HS-27A (cell line): ENCODE measurements at regions not wholly inside any gene's neighbourhood (a gene's known extent, or its start where the extent isn't known, plus 50 kb on each side); places are given as distances from the start of the nearest gene placed in this dataset.
"Not testable (repeated sequence)": the region's sequence is repeated elsewhere in the genome, so short reads cannot be mapped to it uniquely, and the experiment has no call there.

ENCODE experiments used
- DNase-seq: peaks from one replicate; pipeline ENCODE4 v3.0.0-alpha.2; 2012; ENCODE audit warnings: low read depth, missing footprints

DNA sequence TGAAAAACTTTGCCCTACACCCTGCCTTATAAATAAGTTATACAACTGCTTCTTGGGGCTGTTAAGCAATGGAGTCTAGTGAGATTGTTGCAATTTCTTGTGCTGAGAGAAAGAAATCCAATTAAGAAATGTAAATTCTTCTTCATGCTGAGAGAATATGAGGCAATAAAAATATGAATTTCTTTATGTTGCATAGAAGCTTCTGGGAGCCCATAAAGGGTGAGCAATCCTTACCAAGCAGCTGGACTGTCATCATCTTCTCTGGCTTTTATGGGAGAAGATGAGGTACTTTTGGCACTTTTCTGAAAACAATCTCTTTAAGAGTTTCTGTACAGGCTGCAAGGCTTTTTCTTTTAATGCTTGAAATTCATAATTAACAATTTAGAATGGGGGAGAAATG is 204.3 kb downstream of the DMRTA1 start:
- DNase-seq: no peak

DNA sequence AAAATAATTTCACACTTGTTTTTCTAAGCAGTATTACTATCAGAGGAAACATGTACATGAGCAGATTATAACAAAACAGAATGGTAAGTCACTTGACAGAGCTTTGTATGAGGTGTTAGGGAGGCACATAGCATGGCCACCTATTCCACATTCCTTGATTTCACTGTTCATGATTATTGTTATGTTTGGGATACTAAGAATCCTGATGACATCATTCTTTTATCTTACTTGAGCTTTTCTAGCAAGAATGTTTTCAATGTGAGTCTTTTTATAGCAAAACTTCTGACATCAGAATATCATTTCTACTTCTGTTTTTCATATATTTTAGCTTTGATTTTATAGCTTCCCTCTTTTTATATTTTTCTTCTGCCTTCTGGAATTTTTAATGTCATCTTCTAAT is 208.2 kb downstream of the DMRTA1 start:
- no peak for DNase-seq

DNA sequence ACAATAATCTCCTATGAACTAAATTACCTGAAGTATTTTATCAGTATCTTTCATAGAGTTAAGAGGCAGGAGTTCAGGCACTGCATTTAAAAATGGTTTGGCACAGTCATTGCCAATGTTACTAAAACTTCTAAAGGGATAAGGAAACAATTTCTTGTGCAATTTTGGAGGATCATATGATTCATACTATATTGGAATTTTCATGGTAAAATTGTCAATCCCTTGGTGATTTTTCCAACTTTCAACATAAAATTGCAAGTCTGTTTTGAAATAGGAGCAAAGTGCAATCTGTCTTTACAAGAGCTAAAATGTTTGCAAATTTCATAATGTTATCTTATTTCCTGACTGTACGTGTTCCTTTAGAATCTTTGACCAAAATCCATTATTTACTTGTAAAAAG is 211.1 kb downstream of the DMRTA1 start:
- DNase-seq: no peak

DNA sequence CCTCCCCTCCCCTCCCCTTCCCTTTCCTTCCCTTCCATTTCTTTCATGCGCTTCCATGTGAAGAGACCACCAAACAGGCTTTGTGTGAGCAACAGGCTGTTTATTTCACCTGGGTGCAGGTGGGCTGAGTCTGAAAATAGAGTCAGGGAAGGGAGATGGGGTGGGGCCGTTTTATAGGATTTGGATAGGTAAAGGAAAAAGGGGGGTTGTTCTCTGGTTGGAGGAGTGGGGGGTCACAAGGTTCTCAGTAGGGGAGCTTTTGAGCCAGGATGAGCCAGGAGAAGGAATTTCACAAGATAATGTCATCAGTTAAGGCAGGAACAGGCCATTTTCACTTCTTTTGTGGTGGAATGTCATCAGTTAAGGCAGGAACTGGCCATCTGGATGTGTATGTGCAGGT is 211.9 kb downstream of the DMRTA1 start:
- not testable (repeated sequence) for DNase-seq

DNA sequence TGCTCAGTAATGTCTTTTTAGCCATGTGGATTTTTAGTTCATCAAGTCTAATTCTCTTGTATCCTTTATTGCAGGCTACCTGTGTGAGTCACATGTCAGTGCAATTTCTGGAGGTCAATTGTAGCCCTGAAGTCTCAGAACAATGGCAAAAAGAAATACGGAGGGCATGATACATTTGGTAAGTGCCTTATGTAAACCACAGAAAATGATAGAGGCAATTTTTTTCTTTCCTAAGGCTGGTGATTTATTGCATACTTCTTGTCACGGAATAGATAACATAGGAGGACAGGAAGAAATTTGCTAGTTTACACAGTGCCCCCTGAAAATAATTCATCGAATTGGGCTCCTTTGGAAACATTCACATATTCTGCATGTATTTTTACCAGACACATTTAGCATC is 235.9 kb downstream of the DMRTA1 start:
- no peak for DNase-seq

DNA sequence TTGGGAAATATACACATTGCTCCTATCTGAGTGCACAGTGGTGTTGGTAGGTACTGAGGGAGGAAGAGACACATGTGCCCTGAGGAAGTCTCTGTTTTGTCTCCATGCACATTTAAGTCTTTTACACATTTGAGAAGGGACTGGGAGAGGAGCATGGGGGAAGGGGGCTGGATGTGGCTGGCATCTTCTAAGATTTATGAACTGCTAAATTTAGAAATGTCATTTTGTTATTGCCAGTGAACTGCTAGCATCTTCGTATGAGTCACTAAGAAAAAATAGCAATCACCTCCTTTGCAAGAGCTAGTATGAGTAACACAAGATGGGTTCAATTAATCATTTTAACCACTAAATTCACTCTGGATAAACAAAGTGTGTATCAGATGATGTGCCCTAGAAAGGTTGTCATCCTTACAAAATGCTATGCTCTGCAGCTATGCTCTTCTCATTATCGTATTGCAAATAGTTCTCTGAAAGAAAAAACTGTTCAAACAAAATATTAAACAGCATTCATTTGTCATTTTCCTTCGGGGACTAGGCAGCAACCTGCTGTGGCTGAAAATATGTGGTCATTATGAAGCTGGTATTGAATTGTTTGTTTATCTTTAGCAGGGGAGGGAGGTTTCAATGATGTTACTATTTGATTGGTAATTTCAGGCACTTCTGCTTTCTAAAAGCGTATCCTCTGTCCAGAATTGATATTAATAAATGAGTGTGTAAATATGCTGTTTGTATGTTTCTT is 236.5 kb downstream of the DMRTA1 start:
- no peak for DNase-seq

DNA sequence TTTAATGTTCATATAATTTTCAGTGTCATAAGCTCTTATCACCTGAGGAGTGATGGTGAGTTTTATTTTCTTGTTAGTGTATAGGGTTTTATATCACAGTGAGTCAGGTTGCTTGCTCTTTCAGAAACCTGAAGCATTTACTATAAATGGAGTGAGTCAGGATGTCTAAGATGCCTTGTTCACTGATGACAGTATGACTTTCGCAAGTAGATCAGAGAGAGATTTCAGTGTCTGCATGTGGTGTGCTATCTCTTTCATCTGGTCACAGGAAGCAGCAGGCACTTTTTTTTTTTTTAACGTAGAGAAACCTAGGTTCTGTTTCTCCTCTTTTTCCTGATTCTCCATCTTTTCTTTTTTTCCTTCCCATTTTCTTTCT is 237.1 kb downstream of the DMRTA1 start:
- DNase-seq: no peak

DNA sequence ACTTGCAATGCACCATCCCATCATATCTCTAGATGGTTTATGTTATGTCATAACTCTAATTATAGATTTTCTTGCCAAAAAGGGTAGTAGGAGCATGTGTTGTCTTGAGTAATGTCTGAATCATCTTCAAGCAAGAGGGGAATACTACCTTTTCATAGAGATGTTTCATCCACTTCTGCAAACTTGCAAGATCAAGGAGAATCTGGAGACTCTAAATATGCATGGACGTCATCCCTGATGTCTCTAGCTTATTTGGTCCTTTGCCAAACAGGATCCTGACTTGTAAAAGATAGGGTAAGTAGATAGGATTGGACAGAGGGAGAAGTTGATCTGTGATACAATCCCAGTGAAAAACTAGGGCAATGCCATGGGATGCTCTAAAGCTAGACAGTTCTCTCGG is 246.5 kb downstream of the DMRTA1 start:
- no peak for DNase-seq

DNA sequence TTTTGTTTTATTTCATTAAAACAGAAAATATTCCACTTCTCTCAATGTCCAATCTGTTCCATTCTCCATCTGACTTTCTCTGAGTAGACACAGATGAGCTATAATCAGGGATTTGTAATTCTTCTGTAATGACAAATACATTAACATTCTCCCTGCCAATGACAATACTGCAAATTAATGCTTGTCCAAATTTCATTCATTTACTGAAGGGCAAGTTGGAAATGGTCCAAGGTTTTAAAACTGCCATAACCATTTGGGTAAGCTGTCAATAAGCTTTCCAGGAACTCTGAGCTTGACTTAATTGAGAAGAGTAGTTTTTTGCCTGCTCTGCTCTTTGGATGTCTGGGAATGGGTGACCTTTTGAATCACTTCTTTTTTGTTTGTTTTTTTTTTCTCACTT is 253.5 kb downstream of the DMRTA1 start:
- no peak for DNase-seq

DNA sequence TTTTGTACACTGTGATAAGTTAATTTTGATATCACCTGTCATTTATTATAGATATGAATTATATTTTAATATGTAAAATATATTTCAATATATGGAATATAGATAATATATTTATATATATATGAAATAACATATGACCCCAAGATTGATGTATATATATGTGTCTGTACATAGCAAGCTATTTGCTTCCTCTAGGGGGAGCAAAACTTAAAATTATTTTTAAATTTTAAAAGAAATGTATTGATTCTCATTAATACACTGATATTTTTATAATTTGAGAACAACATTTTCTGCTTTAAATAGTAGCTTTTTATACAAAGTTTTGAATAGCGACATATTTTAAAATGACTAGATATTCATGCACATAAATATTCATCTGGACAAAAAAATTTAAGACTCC is 272.0 kb downstream of the DMRTA1 start:
- DNase-seq: no peak

DNA sequence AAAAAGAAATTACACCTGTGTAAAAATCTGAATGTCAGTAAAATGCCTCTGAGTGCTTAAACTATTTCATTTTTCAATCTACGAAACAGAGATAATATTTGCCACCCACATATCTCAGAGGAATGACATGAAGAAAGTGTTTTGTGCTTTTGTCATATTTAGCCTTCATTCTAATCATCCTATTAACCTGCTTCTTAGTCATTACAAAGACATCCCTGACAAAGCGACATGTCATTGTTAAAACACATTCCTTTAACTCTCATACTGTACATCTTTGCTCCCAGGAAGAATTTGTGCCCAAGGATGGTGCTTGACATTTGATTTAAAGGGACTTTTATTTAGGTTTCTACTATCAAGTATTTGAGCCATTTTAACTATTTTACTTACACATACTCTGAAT is 275.9 kb downstream of the DMRTA1 start:
- DNase-seq: no peak

DNA sequence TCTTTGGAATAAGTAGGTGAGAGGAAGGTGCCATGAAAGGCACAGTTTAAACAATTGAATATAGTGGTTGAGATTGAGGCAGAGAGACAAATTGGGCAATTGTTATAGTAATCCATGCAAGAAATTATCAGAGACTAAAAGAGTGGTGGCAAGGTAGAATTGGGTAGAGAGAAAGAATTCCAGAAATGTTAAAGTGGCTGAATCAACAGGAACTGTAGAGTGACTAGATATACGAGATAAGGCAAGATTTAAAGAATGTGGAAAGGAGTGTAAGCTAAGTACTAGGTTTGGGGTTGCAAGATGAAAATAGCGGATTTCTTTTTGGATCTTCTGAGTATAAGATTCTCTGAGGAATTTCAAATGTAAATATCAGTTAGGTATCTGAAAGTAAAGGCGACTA is 285.2 kb downstream of the DMRTA1 start:
- DNase-seq: no peak

DNA sequence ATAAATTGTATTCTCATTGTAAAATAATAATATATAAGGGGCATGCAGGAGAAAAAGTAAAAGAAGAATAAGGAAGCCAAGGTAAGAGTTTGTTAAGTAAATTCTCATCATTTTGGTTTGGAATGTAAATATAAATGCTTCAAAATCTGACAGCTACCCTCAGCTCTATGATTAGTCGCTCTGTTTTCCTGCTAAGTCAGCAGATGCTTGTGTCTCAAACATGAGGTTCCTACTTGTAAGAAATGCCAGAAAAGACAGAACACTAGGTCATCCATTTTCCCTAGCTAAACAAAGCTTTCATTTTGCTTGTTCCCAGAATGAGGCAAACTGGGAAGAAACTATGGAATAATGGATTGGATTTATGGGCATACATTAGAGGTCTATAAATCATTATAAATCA is 293.1 kb downstream of the DMRTA1 start:
- no peak for DNase-seq

DNA sequence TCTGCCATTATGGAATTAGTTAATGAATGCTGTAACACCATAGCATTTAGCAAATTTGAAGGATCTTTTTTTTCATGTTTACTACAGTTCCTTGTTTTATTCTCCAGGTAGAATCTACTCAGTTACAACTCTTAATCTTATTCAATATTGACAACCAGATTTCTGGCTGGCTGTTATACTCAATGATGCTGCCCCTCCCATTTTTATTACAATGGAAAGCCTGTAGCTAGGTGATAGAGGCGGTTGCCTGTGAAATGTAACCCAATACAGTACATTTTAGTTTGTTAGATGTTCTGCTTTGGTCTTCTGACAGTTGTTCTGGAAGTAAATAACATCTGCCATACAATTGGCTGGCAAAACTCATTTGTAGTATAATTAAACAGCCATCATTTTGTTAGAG is 294.2 kb downstream of the DMRTA1 start:
- DNase-seq: no peak

DNA sequence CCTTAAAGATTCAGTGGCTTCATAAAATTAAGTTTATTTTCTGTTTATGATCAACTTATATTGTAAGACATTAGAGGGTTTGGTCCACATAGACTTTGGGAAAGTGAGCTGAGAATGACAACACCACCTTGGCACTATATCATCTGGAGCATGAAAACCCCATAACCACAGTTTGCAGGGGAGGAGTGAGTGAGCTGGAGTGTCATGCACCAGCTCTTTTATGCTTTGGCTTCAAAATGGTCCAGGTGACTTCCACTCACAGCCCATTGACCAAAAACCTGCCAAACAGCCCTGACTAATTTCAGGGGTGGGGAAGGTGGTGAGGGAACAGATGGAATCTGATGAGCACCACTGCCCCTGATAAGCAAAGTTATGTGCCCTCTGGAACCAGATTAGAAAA is 295.8 kb downstream of the DMRTA1 start:
- no peak for DNase-seq

DNA sequence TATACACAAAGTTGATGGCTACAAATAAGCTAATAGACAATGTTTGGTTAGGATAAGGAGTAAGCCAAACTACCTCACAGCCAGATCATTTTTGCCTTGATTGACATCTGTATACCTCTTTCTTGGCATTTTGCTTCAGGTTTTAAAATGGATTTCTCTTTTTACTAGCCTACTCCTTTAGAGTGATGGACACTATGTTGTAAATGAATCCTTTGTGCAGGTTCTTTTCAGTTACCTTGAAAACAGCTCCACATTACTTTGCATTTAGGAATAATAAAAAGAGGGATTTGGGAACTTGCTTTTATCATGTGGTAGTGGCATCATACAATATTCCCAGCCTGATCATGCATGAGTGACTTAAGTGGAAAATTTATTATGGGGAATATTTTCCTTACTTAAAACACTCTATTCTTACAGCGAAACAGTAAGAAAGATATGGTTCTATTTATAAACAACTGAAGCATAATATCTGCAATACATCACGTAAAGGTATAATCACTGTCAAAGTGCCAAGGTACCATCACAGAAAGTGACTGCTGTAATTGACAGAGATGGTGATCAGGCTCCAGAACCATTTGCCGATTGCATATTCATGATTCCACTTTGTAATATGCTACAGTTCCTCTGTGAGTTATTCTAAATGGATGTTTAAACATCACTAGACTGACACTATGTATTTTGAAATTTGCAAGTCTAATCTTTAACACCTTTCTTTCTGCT is 327.0 kb downstream of the DMRTA1 start:
- no peak for DNase-seq

DNA sequence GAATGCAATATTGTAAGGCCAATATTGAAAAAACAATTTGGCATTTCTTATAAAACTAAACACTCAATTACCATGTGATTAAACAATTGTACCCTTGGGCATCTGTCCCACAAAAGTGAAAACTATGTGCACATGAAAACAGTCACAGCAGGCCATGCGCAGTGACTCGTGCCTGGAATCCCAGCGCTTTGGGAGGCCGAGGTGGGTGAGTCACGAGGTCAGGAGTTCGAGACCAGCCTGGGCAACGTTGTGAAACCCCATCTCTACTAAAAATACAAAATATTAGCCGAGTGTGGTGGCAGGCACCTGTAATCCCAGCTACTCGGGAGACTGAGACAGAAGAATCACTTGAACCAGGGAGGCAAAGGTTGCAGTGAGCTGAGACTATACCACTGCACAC is 343.7 kb downstream of the DMRTA1 start:
- DNase-seq: no peak

DNA sequence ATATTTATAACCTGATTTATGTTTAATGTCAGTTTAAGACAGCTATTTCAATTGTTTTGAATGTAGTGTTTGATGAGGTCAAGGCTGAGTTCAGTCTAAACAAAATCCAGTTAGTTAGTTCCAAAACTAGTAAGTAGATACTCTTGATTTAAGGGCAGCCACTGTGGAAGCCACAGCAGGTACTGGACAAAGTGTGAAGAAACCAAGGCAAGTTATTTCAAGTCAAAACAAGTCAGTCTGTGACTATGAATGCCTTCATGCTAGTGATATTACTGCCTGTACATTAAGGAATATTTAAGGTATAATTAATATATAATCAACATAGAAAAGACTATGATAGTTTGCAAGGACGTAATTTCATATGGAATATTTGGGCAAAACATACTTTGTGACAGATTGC is 362.3 kb downstream of the DMRTA1 start:
- DNase-seq: no peak

DNA sequence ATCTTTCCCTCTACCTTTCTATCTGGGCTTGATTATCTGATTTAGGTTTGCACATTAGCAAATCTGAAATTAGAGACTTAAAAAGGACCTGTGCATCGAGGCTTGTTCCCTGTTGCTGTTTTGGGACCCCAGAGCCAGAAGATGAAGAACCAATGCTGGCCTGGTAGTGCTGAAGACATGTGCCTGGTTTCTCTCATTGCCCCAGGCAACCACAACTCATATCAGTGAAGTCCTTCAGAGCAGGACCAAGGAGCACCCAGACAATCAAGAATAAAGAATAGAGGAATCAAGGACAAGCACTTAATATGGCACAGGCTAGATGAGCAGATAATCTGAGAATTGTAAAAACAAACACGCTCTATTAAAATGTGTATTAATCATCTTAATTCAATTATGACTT is 362.7 kb downstream of the DMRTA1 start:
- DNase-seq: no peak

DNA sequence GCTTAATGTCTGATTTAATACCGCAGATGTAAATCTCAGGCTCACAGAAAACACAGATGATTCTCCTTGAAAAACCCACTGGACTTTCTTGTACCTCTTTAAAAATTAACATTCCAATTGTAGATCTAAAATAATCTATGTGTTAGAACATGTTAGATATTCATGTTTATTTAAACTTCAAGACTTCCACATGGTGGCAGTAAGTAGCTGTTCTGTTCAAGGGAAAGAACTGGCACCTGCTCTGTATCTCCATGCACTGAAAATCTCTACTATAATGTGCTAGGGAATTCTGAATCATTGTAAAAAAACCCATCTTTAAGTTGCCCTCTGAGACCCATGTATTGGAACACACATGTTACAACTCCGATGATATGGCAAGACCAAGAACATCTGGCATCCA is 366.9 kb downstream of the DMRTA1 start:
- DNase-seq: no peak

DNA sequence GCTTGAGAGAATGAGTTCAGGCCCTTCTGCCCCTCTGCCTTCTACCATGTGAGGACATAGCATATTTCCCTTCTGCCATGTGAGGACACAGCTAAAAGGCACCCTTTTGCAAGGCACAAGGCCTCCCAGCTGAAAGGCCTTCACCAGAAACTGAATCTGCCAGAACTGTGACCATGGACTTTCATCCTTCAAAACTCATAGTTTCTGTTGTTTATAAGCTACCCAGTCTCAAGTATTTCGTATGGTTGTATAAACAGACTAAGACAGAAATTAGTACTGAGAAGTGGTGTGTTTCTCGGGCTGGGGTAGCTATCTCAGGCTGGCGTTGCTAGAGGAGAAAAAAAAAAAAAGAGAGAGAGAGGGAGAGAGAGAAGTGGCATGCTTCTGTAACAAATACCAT is 368.6 kb downstream of the DMRTA1 start:
- DNase-seq: no peak

DNA sequence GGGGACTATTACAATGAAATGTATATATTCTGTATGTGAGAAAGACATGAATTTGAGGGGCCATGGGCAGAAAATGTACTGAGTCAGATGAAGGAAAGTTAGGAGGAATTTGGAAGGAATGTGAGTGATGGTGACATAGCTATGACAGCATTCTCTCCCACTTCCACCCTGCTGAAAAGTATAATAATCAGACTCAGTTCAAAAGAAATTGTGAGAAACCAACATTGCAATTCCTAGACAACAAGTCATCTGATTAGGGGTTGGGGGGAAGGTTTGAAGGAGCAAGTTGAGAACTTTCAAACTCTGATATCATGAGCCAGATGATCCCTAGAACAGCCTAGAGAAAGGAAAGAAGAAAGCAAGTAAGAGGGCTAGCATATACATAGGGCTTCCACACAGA is 370.6 kb downstream of the DMRTA1 start:
- no peak for DNase-seq

DNA sequence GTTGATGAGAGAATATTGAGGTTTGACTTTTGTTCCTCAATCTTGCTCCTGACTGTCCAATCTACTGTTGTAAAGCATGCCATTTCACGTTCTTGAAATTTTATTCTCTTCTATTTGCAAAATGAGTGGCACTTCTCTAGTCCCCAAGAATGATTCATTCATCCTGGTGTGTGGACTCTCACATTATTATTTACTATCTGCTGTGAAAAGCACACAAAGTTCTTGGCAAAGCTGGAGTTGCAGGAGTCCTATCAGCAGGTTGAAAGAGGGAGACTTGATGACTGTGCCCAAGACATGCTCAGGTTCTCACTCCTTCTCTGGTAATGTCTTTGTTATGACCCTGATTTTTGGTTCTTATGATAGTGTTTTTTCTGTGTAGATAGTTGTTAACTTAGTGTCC is 382.6 kb downstream of the DMRTA1 start:
- no peak for DNase-seq

DNA sequence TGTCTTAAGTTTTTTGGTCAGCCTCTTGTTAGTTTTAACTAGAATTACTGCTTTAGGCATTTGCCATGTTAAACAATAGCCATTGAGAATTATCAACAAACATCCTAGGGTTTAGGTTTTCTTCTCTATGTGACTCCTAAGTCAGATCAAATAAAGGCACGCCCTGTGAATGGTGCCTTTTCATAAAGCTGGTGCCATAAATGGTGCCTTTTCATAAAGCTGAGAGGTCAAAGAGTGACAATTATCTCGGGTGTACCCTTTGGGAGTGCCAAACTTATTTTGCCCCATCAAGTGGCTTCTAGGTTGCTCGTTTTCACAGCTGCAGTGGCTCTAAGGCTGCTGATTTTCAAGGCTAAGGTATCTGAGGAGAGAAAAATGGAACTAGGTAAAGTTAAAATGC is 391.6 kb downstream of the DMRTA1 start:
- no peak for DNase-seq
